ENCODE measurements at regions not wholly inside any gene's neighbourhood (a gene's known extent, or its start where the extent isn't known, plus 50 kb on each side); places are given as distances from the start of the nearest gene placed in this dataset.
"Not testable (repeated sequence)": the region's sequence is repeated elsewhere in the genome, so short reads cannot be mapped to it uniquely, and the experiment has no call there.

- no peak overlapping the region for H3K27ac ChIP-seq
- DNase-seq: no peak
- no peaks in the 10 kb centered on the region for H3K4me1 ChIP-seq
- H3K27me3 ChIP-seq: peaks cover under 1% of the 10 kb centered on the region; the same call in 1 of the 2 replicates
- no peak overlapping the region for H3K4me3 ChIP-seq
- H3K9me3 ChIP-seq (replicated peaks): no peaks in the 10 kb centered on the region
- no peaks in the 10 kb centered on the region for H3K36me3 ChIP-seq
These were observed 51.9 kb upstream of the NMUR2 start for GRCh38 chr5:152456815-152457443.

- H3K4me3 ChIP-seq: no peak overlapping the region
- no peaks in the 10 kb centered on the region for H3K36me3 ChIP-seq
- DNase-seq: no peak
- H3K4me1 ChIP-seq: no peaks in the 10 kb centered on the region
- H3K27me3 ChIP-seq: peaks cover 12% of the 10 kb centered on the region; the same call in 1 of the 2 replicates
- no peaks in the 10 kb centered on the region for H3K9me3 ChIP-seq (replicated peaks)
- no peak overlapping the region for H3K27ac ChIP-seq
These were observed 57.1 kb upstream of the NMUR2 start for GRCh38 chr5:152462021-152462721.

- no peak for DNase-seq
- Histone ChIP-seq H3K27me3 (peaks cover 12% of the 10 kb centered on the region; the same call in 1 of the 2 replicates), H3K27ac (no peak overlapping the region), H3K36me3 (no peaks in the 10 kb centered on the region), H3K4me1 (no peaks in the 10 kb centered on the region), H3K9me3 (replicated peaks) (no peaks in the 10 kb centered on the region), H3K4me3 (no peak overlapping the region)
These were observed 59.0 kb upstream of the NMUR2 start for GRCh38 chr5:152464048-152464447.

GRCh38 chr5:152465140-152465539 is 60.1 kb upstream of the NMUR2 start:
- Histone ChIP-seq H3K4me1 (no peaks in the 10 kb centered on the region), H3K9me3 (replicated peaks) (no peaks in the 10 kb centered on the region), H3K36me3 (no peaks in the 10 kb centered on the region), H3K27ac (no peak overlapping the region), H3K4me3 (no peak overlapping the region), H3K27me3 (peaks cover 18% of the 10 kb centered on the region)
- DNase-seq: no peak

GRCh38 chr5:152466085-152466745 is 61.1 kb upstream of the NMUR2 start:
- H3K27ac ChIP-seq: no peak overlapping the region
- H3K36me3 ChIP-seq: no peaks in the 10 kb centered on the region
- no peaks in the 10 kb centered on the region for H3K4me1 ChIP-seq
- no peaks in the 10 kb centered on the region for H3K9me3 ChIP-seq (replicated peaks)
- no peak for DNase-seq
- H3K27me3 ChIP-seq: peaks cover 18% of the 10 kb centered on the region
- no peak overlapping the region for H3K4me3 ChIP-seq

GRCh38 chr5:152470167-152470566 is 65.1 kb upstream of the NMUR2 start:
- H3K4me3 ChIP-seq: no peak overlapping the region
- H3K4me1 ChIP-seq: no peaks in the 10 kb centered on the region
- no peaks in the 10 kb centered on the region for H3K36me3 ChIP-seq
- H3K27me3 ChIP-seq: peaks cover 9% of the 10 kb centered on the region; the same call in 1 of the 2 replicates
- H3K9me3 ChIP-seq (replicated peaks): no peaks in the 10 kb centered on the region
- no peak for DNase-seq
- no peak overlapping the region for H3K27ac ChIP-seq

GRCh38 chr5:152472083-152472482 is 67.0 kb upstream of the NMUR2 start:
- no peak for DNase-seq
- Histone ChIP-seq H3K36me3 (no peaks in the 10 kb centered on the region), H3K9me3 (replicated peaks) (no peaks in the 10 kb centered on the region), H3K27ac (no peak overlapping the region), H3K4me3 (no peak overlapping the region), H3K4me1 (no peaks in the 10 kb centered on the region), H3K27me3 (peaks cover 9% of the 10 kb centered on the region; the same call in 1 of the 2 replicates)

GRCh38 chr5:152474961-152475360 is 69.9 kb upstream of the NMUR2 start:
- no peak overlapping the region for H3K27ac ChIP-seq
- no peaks in the 10 kb centered on the region for H3K4me1 ChIP-seq
- H3K27me3 ChIP-seq: 0 out of 2 replicates have a peak, but pooled peaks cover 4% of the 10 kb centered on the region
- H3K4me3 ChIP-seq: no peak overlapping the region
- no peaks in the 10 kb centered on the region for H3K9me3 ChIP-seq (replicated peaks)
- H3K36me3 ChIP-seq: no peaks in the 10 kb centered on the region
- DNase-seq: no peak

- Histone ChIP-seq H3K4me1 (no peaks in the 10 kb centered on the region), H3K9me3 (replicated peaks) (no peaks in the 10 kb centered on the region), H3K36me3 (no peaks in the 10 kb centered on the region), H3K27ac (no peak overlapping the region), H3K4me3 (no peak overlapping the region), H3K27me3 (0 out of 2 replicates have a peak, but pooled peaks cover 4% of the 10 kb centered on the region)
- DNase-seq: no peak
These were observed 72.5 kb upstream of the NMUR2 start for GRCh38 chr5:152477536-152477935.

GRCh38 chr5:152479866-152480265 is 74.8 kb upstream of the NMUR2 start:
- H3K4me3 ChIP-seq; H3K36me3 ChIP-seq; H3K4me1 ChIP-seq; DNase-seq; H3K27ac ChIP-seq; H3K9me3 ChIP-seq (replicated peaks); H3K27me3 ChIP-seq: not testable (repeated sequence)

GRCh38 chr5:152480677-152481076 is 75.6 kb upstream of the NMUR2 start:
- not testable (repeated sequence) for H3K27me3 ChIP-seq; H3K9me3 ChIP-seq (replicated peaks); H3K4me3 ChIP-seq; H3K4me1 ChIP-seq; H3K36me3 ChIP-seq; H3K27ac ChIP-seq; DNase-seq

GRCh38 chr5:152487130-152487529 is 82.1 kb upstream of the NMUR2 start:
- Histone ChIP-seq H3K4me1 (no peaks in the 10 kb centered on the region), H3K9me3 (replicated peaks) (no peaks in the 10 kb centered on the region), H3K36me3 (no peaks in the 10 kb centered on the region), H3K27me3 (no peaks in the 10 kb centered on the region), H3K4me3 (no peak overlapping the region), H3K27ac (no peak overlapping the region)
- no peak for DNase-seq

- Histone ChIP-seq H3K27ac (no peak overlapping the region), H3K27me3 (no peaks in the 10 kb centered on the region), H3K4me1 (no peaks in the 10 kb centered on the region), H3K9me3 (replicated peaks) (no peaks in the 10 kb centered on the region), H3K36me3 (no peaks in the 10 kb centered on the region), H3K4me3 (no peak overlapping the region)
- no peak for DNase-seq
These were observed 83.8 kb upstream of the NMUR2 start for GRCh38 chr5:152488869-152489268.

- no peaks in the 10 kb centered on the region for H3K4me1 ChIP-seq
- no peak overlapping the region for H3K4me3 ChIP-seq
- H3K27ac ChIP-seq: no peak overlapping the region
- no peak for DNase-seq
- H3K36me3 ChIP-seq: no peaks in the 10 kb centered on the region
- no peaks in the 10 kb centered on the region for H3K9me3 ChIP-seq (replicated peaks)
- no peaks in the 10 kb centered on the region; the same call in 1 of the 2 replicates for H3K27me3 ChIP-seq
These were observed 94.9 kb upstream of the NMUR2 start for GRCh38 chr5:152499814-152500535.

- H3K9me3 ChIP-seq (replicated peaks): no peaks in the 10 kb centered on the region
- no peak overlapping the region for H3K27ac ChIP-seq
- H3K27me3 ChIP-seq: no peaks in the 10 kb centered on the region; the same call in 1 of the 2 replicates
These were observed 96.2 kb upstream of the NMUR2 start for GRCh38 chr5:152501294-152501693.

More at GRCh38 chr5:152501294-152501693, 96.2 kb upstream of the NMUR2 start:
- no peak overlapping the region for H3K4me3 ChIP-seq
- no peaks in the 10 kb centered on the region for H3K36me3 ChIP-seq
- DNase-seq: no peak
- no peaks in the 10 kb centered on the region for H3K4me1 ChIP-seq

Measured in SJCRH30 (cell line).